DMS153 (cell line): ENCODE measurements at regions not wholly inside any gene's neighbourhood (a gene's known extent, or its start where the extent isn't known, plus 50 kb on each side); places are given as distances from the start of the nearest gene placed in this dataset.
"Not testable (repeated sequence)": the region's sequence is repeated elsewhere in the genome, so short reads cannot be mapped to it uniquely, and the experiment has no call there.

ENCODE experiments used
- DNase-seq: peaks from one replicate; lab custom pipeline; 2025; lab: John Stamatoyannopoulos, UW

GRCh38 chr3:78086150-78086549 is 1046.3 kb downstream of the ROBO2 start:
- no peak for DNase-seq

GRCh38 chr3:78087134-78087533 is 1047.2 kb downstream of the ROBO2 start:
- no peak for DNase-seq

DNA sequence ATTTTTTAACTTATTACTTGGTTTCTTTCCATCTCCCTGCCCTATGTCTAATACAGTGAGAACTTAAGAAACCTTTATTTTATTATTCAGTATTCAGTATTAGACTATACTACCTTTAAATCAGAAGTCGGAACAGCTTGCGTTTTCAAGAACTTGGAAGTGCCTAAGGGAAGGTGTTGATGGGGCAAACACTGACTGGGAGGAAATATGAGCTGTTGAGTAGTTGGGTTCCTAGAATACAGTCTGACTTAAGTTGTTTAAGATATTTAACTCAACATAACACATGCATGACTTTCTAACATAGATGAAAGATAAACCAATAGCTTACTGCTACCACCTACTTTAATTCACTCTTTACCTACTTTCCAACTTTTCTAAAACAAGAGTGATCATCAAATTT is 1048.1 kb downstream of the ROBO2 start:
- no peak for DNase-seq

DNA sequence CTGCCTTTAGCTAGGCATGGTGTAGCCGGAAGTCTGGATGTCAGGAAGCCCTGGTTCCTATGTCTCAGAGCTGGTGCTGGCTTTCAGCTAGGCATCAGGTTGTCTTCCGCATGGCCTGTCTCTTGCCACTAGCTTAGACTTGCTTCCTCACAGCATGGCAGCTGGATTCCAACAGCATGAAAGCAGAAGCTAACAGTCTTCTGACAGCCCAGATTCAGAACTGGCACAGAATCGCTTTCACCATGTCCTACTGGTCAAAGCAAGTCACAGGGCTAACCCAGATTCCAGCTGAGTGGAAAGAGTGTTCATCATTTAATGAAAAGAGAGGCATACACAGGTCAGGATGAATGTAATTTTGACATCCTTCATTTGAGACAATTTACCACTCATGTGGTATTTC is 1050.5 kb downstream of the ROBO2 start:
- no peak for DNase-seq

- no peak for DNase-seq
These were observed 1051.7 kb downstream of the ROBO2 start for GRCh38 chr3:78091478-78092119.

- DNase-seq, result not testable (repeated sequence)
These were observed 1052.7 kb downstream of the ROBO2 start for GRCh38 chr3:78092574-78092973.

GRCh38 chr3:78096488-78097255 is 1056.8 kb downstream of the ROBO2 start:
- no peak for DNase-seq

- DNase-seq, result no peak
These were observed 1058.5 kb downstream of the ROBO2 start for GRCh38 chr3:78098367-78098766.

DNA sequence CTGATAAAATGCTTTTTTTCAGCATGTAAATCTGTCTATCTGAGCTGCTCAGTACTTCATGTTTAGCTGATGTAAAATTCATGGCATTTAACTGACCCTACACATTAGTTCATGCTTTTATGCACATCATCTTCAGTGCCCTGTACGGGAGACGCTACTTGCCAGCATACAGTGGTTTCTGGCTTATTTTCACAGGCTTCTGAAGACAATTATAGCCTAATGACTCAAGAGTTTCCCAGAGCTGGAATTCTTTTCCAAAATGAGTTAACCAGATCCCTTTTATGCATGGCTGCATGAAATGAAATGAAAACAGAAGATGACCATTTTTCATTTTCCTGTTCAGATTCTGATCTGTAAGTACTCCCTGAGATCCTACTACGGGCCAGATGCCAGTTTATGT is 1061.5 kb downstream of the ROBO2 start:
- no peak for DNase-seq

GRCh38 chr3:78108269-78108961 is 1068.5 kb downstream of the ROBO2 start:
- DNase-seq, result not testable (repeated sequence)

DNA sequence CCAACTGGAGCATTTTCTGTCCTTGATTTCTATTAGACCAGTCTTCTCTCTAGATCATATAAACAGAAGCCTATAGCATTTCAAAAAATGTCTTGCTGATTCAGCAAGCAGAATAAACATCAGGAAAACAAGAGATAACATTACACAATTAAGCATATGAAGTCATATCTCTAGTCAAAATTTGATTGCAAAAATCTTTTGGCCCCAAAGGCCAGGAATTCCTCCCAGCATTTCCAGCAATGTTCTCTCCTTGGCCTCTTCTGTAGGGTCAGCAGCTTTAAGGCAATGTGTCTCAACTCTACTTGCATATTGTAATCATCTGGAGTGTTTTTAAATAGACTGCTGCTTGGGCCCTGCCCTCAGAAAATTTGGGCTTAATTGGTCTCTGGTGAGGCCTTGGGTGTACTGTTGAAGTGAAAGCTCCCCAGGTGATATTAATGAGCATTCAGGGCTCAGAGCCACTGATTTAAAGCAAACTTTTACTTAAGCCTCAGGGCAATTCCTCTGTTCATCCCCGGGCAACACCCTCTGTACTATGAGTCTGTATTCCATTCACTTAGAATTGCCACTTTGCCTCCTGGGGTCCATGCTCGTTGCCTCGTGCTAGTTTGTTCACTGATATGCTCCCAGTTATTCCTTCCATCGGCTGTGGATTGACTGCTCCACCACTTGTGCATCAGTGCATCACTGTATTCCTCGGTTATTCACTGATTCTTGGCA is 1072.6 kb downstream of the ROBO2 start:
- DNase-seq, result no peak

DNA sequence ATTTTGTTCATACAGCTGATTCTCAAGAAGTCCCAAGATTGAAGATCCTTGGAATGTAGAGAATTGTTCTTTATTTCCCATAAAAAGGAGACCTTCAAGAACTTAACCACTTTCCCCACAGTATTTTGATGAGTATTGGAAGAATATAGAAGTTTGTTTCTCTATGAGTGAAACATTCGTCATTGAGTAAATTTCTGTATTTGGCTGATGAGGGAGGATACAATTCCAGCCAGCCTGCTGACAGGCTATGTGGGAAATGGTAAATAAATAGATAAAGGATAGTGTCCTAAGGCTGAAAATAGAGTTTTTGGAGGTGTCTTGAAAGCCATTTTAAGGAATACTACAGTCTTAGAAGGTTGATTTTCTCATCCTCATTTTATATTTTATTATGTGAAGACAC is 1076.1 kb downstream of the ROBO2 start:
- no peak for DNase-seq

DNA sequence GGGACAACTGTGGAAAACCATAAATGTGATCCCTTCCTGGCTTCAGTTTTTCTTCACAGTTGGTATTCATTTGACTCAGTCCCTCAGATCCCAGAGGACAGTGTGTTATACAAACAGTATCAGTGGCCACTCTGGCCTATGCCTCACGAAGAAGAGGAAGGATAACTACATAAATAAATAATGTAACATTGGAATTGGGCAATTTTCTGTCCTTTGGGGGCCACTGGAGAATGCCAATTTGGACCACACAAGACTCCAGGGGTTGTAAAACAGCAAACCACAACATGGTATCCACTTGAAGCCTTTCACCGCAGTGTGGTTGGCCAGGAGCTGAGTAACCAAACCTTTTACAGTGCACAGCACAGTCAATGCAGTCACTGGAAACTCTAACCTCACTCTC is 1077.0 kb downstream of the ROBO2 start:
- no peak for DNase-seq

DNA sequence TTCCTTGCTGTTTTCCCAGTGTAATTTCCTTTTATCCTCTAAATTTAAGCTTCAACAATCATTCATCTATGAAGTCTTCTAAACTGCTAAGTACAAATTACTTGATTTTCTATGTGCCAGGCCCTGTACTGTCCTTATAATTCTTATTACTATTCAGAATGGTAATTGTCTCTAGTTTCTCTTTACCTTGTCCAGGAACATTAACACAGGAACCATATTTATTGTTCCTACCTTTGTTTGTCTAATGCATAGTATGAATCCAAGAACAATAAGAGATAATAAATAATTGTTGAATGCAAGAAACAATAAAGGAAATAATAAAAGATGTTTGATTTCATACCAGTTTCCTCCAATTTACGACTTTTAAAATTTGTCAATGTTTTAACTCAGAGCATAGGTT is 1083.2 kb downstream of the ROBO2 start:
- no peak for DNase-seq

DNA sequence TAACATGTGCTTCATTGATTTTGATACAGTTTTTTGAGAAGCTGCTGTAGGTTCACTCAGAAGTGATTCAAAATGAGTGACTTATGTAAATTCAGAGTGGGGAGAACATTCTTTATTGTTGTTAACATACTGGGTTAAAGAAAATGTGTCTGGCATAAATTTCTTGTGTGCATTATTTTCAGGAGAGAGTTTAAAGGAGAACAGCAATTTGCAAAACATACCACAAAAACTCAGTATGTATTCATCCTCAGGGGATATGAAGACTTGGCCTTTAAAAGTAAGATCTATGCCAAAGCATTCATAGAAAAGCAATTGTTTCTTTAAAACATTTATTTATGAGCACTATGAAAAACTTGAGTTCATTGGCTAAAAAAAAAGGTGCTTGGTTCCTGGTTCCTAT is 1089.8 kb downstream of the ROBO2 start:
- no peak for DNase-seq

DNA sequence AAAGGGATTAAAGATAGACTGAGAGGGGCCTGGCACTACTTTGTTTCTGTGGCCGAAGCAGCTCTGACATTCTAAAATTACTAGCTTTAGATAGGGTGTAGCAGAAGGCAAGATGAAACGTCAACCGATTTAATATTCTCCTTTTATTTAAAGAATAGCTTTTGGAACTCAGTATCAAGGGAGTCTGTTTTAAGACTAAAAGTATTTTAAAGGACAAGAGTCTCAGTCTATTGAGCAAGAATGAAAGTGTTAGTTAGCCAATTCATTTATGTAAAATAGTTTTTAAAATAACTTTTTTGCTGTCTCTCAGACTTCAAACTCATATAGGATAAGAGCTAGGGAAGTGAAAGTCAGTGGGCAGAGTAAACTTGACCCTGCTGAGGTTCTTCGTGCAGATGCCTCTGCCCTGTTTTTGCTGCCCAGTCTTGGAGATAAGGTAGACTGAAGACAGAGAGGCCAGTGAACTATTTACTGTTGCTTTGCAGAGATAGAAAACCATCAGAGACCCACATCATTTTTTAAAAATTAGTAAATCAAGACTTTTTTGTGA is 1090.9 kb downstream of the ROBO2 start:
- DNase-seq, result no peak

- no peak for DNase-seq
These were observed 1094.6 kb downstream of the ROBO2 start for GRCh38 chr3:78134496-78134895.

DNA sequence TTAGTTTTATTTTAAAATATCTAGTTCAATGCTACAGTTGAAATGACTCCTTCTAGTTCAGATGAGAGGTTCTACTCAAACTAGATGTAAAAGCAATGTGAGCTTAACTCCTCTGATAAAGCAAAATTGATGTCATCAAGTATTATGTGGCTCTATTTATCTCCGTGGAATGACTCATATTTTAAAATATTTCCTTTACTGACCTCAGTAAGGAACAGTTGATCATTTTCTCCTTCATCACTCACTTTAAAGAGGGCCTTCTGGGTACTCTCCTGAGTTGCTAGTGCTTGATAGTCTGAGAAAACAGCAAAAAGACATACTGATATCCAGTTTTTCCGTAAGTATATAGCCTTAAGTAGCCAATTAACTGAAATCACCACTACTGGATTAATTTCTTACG is 1099.3 kb downstream of the ROBO2 start:
- DNase-seq, result no peak

DNA sequence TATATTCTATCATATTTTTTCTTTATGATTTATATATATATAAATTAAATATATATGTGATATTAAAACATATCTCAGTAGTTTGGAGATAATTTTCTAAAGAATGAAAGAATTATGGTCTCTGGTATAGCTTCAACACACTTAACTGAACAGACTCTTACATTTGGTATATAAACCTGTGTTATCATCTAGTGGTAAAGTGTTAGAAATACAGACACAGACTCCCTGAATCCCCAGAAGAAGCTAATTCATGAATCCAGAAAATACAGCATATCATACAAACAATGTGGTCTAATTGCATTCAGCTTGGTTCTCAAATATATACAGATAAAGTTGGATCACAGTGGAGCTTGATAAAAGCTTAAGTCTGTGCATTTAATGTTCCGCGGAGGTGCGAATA is 1100.4 kb downstream of the ROBO2 start:
- no peak for DNase-seq

DNA sequence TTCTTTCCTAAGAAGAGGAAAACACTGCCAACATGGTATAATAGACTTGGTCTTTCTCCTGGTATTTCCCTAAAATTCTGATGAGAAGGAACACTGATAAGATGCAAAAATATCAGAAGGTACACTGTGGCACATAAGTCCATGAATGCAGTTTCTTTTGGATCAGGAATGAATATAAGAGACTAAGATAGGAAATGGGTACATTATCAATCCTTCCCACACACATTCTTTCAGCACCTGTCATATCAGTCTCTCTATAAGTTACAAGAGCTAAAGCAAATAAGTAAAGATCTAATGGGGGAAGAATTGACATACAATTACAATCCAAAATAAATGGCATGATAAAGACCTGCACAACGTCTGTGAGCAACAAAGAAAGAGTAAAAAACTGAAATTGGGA is 1101.0 kb downstream of the ROBO2 start:
- DNase-seq, result no peak

DNA sequence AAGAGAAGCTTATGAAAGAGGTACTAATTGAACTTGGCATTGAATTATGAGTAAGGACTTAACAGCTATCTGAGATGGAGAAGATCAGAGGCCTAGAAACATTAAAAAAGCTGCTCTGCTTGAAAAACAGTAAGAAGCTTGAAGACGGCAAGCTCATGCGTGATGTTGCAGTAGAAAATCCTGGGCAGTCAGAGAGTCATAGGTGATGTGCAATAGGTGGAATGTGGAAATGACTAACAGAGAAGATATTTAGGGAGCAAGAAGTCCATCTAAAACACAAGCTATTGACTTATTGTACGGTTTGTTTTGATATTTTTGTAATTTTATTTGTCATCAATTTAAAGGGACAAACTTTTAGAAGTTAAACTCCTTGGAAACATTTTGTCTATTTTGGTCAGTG is 1101.4 kb downstream of the ROBO2 start:
- DNase-seq, result no peak

GRCh38 chr3:78143000-78143399 is 1103.1 kb downstream of the ROBO2 start:
- no peak for DNase-seq
